Trophoblast cell (in vitro differentiated cells and primary cell): ENCODE measurements at regions not wholly inside any gene's neighbourhood (a gene's known extent, or its start where the extent isn't known, plus 50 kb on each side); places are given as distances from the start of the nearest gene placed in this dataset.

Experiments used
- DNase-seq, 2 donors: peaks; one replicate each; pipeline ENCODE4 v3.0.0-alpha.2; 2016
- H2AFZ ChIP-seq: 2 replicates; pipeline ENCODE4 v1.6.1; 2013; ENCODE audit warnings: low read length, moderate library complexity, mild to moderate bottlenecking; ENCODE audit not compliant: insufficient read depth, poor library complexity
- H2AK5ac ChIP-seq: 2 replicates; pipeline ENCODE4 v1.6.1; 2013; ENCODE audit warnings: mild to moderate bottlenecking, low read length
- H2BK120ac ChIP-seq: 2 replicates; pipeline ENCODE4 v1.6.1; 2013; ENCODE audit warnings: low read length, mild to moderate bottlenecking, moderate library complexity; ENCODE audit not compliant: insufficient read depth, poor library complexity
- H2BK12ac ChIP-seq: 2 replicates; pipeline ENCODE4 v1.6.1; 2013; ENCODE audit warnings: mild to moderate bottlenecking, low read length, moderate library complexity
- H2BK5ac ChIP-seq: 2 replicates; pipeline ENCODE4 v1.6.1; 2013; ENCODE audit warnings: low read length, low read depth, moderate library complexity, mild to moderate bottlenecking; ENCODE audit not compliant: poor library complexity
- H3K14ac ChIP-seq: 2 replicates; pipeline ENCODE4 v1.6.1; 2013; ENCODE audit warnings: mild to moderate bottlenecking, low read length
- H3K18ac ChIP-seq: 2 replicates; pipeline ENCODE4 v1.6.1; 2013; ENCODE audit warnings: mild to moderate bottlenecking, low read length
- H3K23ac ChIP-seq: 2 replicates; pipeline ENCODE4 v1.6.1; 2013; ENCODE audit warnings: low read length
- H3K27ac ChIP-seq: 2 replicates; pipeline ENCODE4 v1.5.1; 2013; ENCODE audit warnings: low read depth, mild to moderate bottlenecking, inconsistent platforms, low read length, moderate library complexity
- H3K27me3 ChIP-seq: 2 replicates; pipeline ENCODE4 v1.6.1; 2013; ENCODE audit warnings: inconsistent platforms, mild to moderate bottlenecking, low read length, moderate library complexity; ENCODE audit not compliant: insufficient read depth
- H3K36me3 ChIP-seq, 2 experiments: 1 replicate in 1 of 2; 2 replicates in 1 of 2; pipeline ENCODE4 v1.6.1; 2013; ENCODE audit warnings: low read length in 2 of 2, mild to moderate bottlenecking in 2 of 2, moderate library complexity in 1 of 2; ENCODE audit not compliant: insufficient read depth in 2 of 2, control insufficient read depth in 1 of 2
- H3K4ac ChIP-seq: 2 replicates; pipeline ENCODE4 v1.6.1; 2013; ENCODE audit warnings: low read depth, mild to moderate bottlenecking, low read length, moderate library complexity
- H3K4me1 ChIP-seq, 2 experiments: 1 replicate in 1 of 2; 2 replicates in 1 of 2; pipeline ENCODE4 v1.6.1; 2013; ENCODE audit warnings: low read length in 2 of 2, mild to moderate bottlenecking in 2 of 2, moderate library complexity in 1 of 2; ENCODE audit not compliant: insufficient read depth in 2 of 2, control insufficient read depth in 1 of 2
- H3K4me2 ChIP-seq: 2 replicates; pipeline ENCODE4 v1.6.1; 2013; ENCODE audit warnings: inconsistent platforms, mild to moderate bottlenecking, low read length, moderate library complexity
- H3K4me3 ChIP-seq: 2 replicates; pipeline ENCODE4 v1.5.1; 2013; ENCODE audit warnings: mild to moderate bottlenecking, low read depth, low read length, inconsistent platforms
- H3K79me1 ChIP-seq: one replicate; pipeline ENCODE4 v1.6.1; 2013; ENCODE audit warnings: low read length
- H3K79me2 ChIP-seq: 2 replicates; pipeline ENCODE4 v1.6.1; 2013; ENCODE audit warnings: low read length, mild to moderate bottlenecking; ENCODE audit not compliant: control insufficient read depth, insufficient read depth, poor library complexity
- H3K9ac ChIP-seq: 2 replicates; pipeline ENCODE4 v1.6.1; 2013; ENCODE audit warnings: mild to moderate bottlenecking, low read length
- H3K9me3 ChIP-seq: 2 replicates; pipeline ENCODE4 v1.6.1; 2013; ENCODE audit warnings: low read depth, mild to moderate bottlenecking, control low read depth, inconsistent platforms, low read length; ENCODE audit not compliant: insufficient read depth
- H4K12ac ChIP-seq: 2 replicates; pipeline ENCODE4 v1.6.1; 2013; ENCODE audit warnings: low read depth, mild to moderate bottlenecking, low read length, moderate library complexity
- H4K8ac ChIP-seq: 2 replicates; pipeline ENCODE4 v1.6.1; 2013; ENCODE audit warnings: low read depth, mild to moderate bottlenecking, low read length, moderate library complexity
- H4K91ac ChIP-seq: one replicate; pipeline ENCODE4 v1.6.1; 2013; ENCODE audit warnings: low read depth, mild to moderate bottlenecking, low read length, moderate library complexity
- WGBS: extraction: QIAGEN DNeasy Blood & Tissue Kit; methylation state at CpG from one replicate; pipeline ENCODE4 v1.1.7; 2013; ENCODE audit warnings: missing lambda C conversion rate; ENCODE audit not compliant: insufficient read length, insufficient coverage; ENCODE audit errors: extremely low coverage; 5-methylcytosine and 5-hydroxymethylcytosine counted together

DNA sequence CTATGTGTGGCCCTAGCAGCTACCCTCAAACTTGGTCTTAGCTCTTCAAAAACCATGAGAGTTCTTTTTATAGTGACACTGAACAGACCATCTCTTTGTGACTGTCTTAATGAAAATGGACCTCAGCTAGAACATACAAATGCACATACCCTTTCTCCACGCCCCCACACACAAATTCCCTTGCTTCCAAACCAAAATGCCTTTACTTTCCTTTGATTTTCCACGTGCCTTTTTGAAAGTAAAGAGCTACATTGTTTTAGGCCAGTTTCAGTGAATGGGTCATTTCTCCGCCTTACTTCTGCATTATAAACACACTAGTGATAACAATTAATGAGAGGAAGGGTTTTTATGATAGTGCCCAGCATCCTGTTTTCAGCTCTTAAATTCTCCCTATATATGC, 105.8 kb upstream of the EFNA5 start:
- Histone ChIP-seq H2BK12ac (no peak overlapping the region), H3K18ac (no peak overlapping the region), H2AK5ac (no peak overlapping the region), H4K8ac (no peak overlapping the region), H3K4ac (no peak overlapping the region), H4K12ac (no peak overlapping the region), H3K9me3 (no peaks in the 10 kb centered on the region), H2BK5ac (no peak overlapping the region), H3K4me1 (no peaks in the 10 kb centered on the region), H3K4me2 (no peak overlapping the region), H3K27me3 (no peaks in the 10 kb centered on the region), H2AFZ (no peak overlapping the region), H3K9ac (no peak overlapping the region), H3K27ac (no peak overlapping the region), H3K36me3 (no peaks in the 10 kb centered on the region), H3K79me1 (no peaks in the 10 kb centered on the region), H2BK120ac (no peak overlapping the region), H3K79me2 (no peaks in the 10 kb centered on the region), H4K91ac (no peak overlapping the region), H3K4me3 (no peak overlapping the region), H3K23ac (no peak overlapping the region), H3K14ac (no peak overlapping the region)
- DNase-seq: no peak
- WGBS: no CpG with 5 or more reads among the region's 3 CpGs

- H3K4me2 ChIP-seq: no peak overlapping the region
- H3K79me1 ChIP-seq: no peaks in the 10 kb centered on the region
- no peaks in the 10 kb centered on the region for H3K36me3 ChIP-seq
Measured at GRCh38 chr5:107774316-107774715, 103.6 kb upstream of the EFNA5 start.

GRCh38 chr5:107773479-107773878, 102.7 kb upstream of the EFNA5 start:
- no peak overlapping the region for H4K91ac ChIP-seq
- no peaks in the 10 kb centered on the region for H3K36me3 ChIP-seq
- no peak overlapping the region for H2BK12ac ChIP-seq
- H3K9me3 ChIP-seq: no peaks in the 10 kb centered on the region
- no peaks in the 10 kb centered on the region for H3K27me3 ChIP-seq
- H3K14ac ChIP-seq: no peak overlapping the region
- H2AFZ ChIP-seq: no peak overlapping the region
- H3K27ac ChIP-seq: no peak overlapping the region
- H3K9ac ChIP-seq: no peak overlapping the region
- H3K79me2 ChIP-seq: no peaks in the 10 kb centered on the region
- H3K4me3 ChIP-seq: no peak overlapping the region
- no peak overlapping the region for H2BK120ac ChIP-seq
- H3K18ac ChIP-seq: no peak overlapping the region
- no peaks in the 10 kb centered on the region for H3K79me1 ChIP-seq
- H3K4me1 ChIP-seq: no peaks in the 10 kb centered on the region
- no peak overlapping the region for H4K12ac ChIP-seq
- H2BK5ac ChIP-seq: no peak overlapping the region
- H2AK5ac ChIP-seq: no peak overlapping the region
- no CpG with 5 or more reads among the region's 1 CpG for WGBS
- no peak overlapping the region for H3K23ac ChIP-seq
- H3K4ac ChIP-seq: no peak overlapping the region
- no peak for DNase-seq
- H4K8ac ChIP-seq: no peak overlapping the region
- H3K4me2 ChIP-seq: no peak overlapping the region

More at GRCh38 chr5:107774316-107774715, 103.6 kb upstream of the EFNA5 start:
- Histone ChIP-seq H2BK12ac (no peak overlapping the region), H3K27ac (no peak overlapping the region), H3K14ac (no peak overlapping the region), H3K79me2 (no peaks in the 10 kb centered on the region), H3K9me3 (no peaks in the 10 kb centered on the region), H3K27me3 (no peaks in the 10 kb centered on the region), H3K4me3 (no peak overlapping the region), H4K8ac (no peak overlapping the region), H2BK120ac (no peak overlapping the region), H3K18ac (no peak overlapping the region), H3K9ac (no peak overlapping the region), H2AK5ac (no peak overlapping the region), H3K4me1 (no peaks in the 10 kb centered on the region), H3K4ac (no peak overlapping the region), H4K12ac (no peak overlapping the region), H2AFZ (no peak overlapping the region), H4K91ac (no peak overlapping the region), H3K23ac (no peak overlapping the region), H2BK5ac (no peak overlapping the region)
- DNase-seq: no peak
- WGBS: no CpG with 5 or more reads among the region's 2 CpGs

GRCh38 chr5:107772418-107773310, 101.9 kb upstream of the EFNA5 start:
- Histone ChIP-seq H3K9ac (no peak overlapping the region), H3K27me3 (no peaks in the 10 kb centered on the region), H3K4ac (no peak overlapping the region), H2AFZ (no peak overlapping the region), H2BK5ac (no peak overlapping the region), H4K8ac (no peak overlapping the region), H3K4me3 (no peak overlapping the region), H3K9me3 (no peaks in the 10 kb centered on the region), H3K14ac (no peak overlapping the region), H3K36me3 (no peaks in the 10 kb centered on the region), H2BK120ac (no peak overlapping the region), H3K23ac (no peak overlapping the region), H3K27ac (no peak overlapping the region), H2BK12ac (no peak overlapping the region), H4K12ac (no peak overlapping the region), H3K4me1 (no peaks in the 10 kb centered on the region), H3K18ac (no peak overlapping the region), H3K79me1 (no peaks in the 10 kb centered on the region), H3K4me2 (no peak overlapping the region), H4K91ac (no peak overlapping the region), H2AK5ac (no peak overlapping the region), H3K79me2 (no peaks in the 10 kb centered on the region)
- DNase-seq: peak in 1 of 2 donors; percentile 29
- WGBS: no CpG with 5 or more reads among the region's 11 CpGs
